AG09319 (cell line): ENCODE measurements at regions not wholly inside any gene's neighbourhood (a gene's known extent, or its start where the extent isn't known, plus 50 kb on each side); places are given as distances from the start of the nearest gene placed in this dataset.

Experiments used
- DNase-seq: peaks from one replicate; pipeline ENCODE4 v3.0.0-alpha.2; 2010; ENCODE audit warnings: low read depth; ENCODE audit errors: extremely low read depth
- CTCF ChIP-seq: IDR thresholded peaks from 2 replicates; pipeline ENCODE4 v1.5.1; 2011; ENCODE audit warnings: low read depth, mild to moderate bottlenecking, inconsistent platforms, low read length, moderate library complexity

GRCh38 chr10:111277661-111278060 lies 200.8 kb downstream of the ADRA2A start:
- DNase-seq = no peak
- TF ChIP-seq CTCF = no peak

- no peak for TF ChIP-seq CTCF
- DNase-seq = no peak
Measured at GRCh38 chr10:111278266-111278665, 201.4 kb downstream of the ADRA2A start.

GRCh38 chr10:111281516-111281915 lies 204.7 kb downstream of the ADRA2A start:
- TF ChIP-seq CTCF = peak; percentile 27
- DNase-seq = no peak

- DNase-seq = no peak
- TF ChIP-seq CTCF = no peak
Measured at GRCh38 chr10:111289461-111289860, 212.6 kb downstream of the ADRA2A start.

GRCh38 chr10:111290649-111291048 lies 213.8 kb downstream of the ADRA2A start:
- TF ChIP-seq CTCF = no peak
- DNase-seq = no peak

- TF ChIP-seq CTCF = no peak
- no peak for DNase-seq
Measured at GRCh38 chr10:111295788-111296187, 219.0 kb downstream of the ADRA2A start.

- TF ChIP-seq CTCF = no peak
- no peak for DNase-seq
Measured at GRCh38 chr10:111297351-111297848, 220.6 kb downstream of the ADRA2A start.
